ENCODE measurements at regions not wholly inside any gene's neighbourhood (a gene's known extent, or its start where the extent isn't known, plus 50 kb on each side); places are given as distances from the start of the nearest gene placed in this dataset.

DNA sequence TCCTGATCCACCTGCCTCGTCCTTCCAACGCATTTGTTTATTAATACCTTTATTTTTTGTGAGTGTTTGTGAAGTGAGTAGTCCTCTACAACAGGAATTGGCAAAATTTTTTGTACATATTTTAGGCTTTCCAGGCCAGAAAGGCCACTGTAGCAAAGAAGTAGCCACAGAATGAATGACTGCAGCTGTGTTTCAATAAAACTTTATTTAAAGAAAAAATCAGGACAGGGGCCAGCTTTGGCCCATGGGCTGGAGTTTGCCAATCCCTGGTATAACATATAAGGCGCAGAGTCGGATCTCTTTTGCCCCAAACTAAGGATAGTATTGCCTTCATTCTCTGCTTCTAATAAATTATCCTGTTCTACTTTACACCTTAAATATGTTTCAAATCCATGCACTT is 198.0 kb upstream of the COX10 start:
- no peak for DNase-seq (ENCODE audit: low read depth)
- H3K4me3 ChIP-seq (ENCODE audit: low read depth, low read length) = no peak overlapping the region
- TF ChIP-seq, protein P1, sequence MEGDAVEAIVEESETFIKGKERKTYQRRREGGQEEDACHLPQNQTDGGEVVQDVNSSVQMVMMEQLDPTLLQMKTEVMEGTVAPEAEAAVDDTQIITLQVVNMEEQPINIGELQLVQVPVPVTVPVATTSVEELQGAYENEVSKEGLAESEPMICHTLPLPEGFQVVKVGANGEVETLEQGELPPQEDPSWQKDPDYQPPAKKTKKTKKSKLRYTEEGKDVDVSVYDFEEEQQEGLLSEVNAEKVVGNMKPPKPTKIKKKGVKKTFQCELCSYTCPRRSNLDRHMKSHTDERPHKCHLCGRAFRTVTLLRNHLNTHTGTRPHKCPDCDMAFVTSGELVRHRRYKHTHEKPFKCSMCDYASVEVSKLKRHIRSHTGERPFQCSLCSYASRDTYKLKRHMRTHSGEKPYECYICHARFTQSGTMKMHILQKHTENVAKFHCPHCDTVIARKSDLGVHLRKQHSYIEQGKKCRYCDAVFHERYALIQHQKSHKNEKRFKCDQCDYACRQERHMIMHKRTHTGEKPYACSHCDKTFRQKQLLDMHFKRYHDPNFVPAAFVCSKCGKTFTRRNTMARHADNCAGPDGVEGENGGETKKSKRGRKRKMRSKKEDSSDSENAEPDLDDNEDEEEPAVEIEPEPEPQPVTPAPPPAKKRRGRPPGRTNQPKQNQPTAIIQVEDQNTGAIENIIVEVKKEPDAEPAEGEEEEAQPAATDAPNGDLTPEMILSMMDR (conservative IDR thresholded peaks at IDR 0.05; ENCODE audit: low read depth, low read length) = no peak

DNA sequence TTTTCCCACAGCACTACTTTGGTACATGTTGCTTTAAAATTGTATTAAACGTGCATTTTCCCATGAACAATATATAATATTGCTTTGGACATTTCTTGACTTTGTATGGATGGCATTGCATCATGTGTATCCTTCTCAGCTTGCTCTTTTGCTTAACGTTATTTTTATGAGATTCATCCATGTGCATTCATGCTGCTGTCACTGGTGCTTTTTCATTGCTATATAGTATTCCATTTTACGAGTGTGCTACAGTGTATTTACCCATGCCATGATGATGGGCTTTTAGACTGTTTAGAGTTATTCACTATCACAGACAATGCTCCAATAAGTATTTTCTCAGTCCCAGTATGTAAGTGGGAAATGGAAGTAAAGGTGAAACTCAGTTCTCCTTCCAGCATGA is 195.2 kb upstream of the COX10 start:
- TF ChIP-seq, protein P1 (conservative IDR thresholded peaks at IDR 0.05; ENCODE audit: low read depth, low read length) = no peak
- H3K4me3 ChIP-seq (ENCODE audit: low read depth, low read length) = no peak overlapping the region
- no peak for DNase-seq (ENCODE audit: low read depth)

DNA sequence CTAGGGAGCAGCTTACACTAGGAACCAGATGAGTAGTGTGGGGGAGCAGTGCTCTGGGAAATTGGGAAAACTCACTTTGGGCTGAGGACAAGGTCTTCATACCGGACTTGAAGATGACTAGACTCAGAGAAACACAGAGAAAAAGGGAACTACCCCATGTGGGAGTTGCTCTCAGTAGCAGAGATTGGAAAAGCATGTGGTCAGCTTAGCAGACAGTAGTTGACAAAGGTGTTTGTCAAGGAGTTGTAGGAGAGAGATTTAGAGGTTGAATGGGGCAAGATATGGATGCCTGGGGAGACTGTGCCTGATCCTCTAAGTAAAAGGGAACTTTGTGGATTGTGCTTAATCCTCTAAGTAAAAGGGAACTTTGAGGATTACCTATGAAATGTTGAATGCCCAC is 194.5 kb upstream of the COX10 start:
- TF ChIP-seq, protein P1 (conservative IDR thresholded peaks at IDR 0.05; ENCODE audit: low read depth, low read length) = no peak
- H3K4me3 ChIP-seq (ENCODE audit: low read depth, low read length) = no peak overlapping the region
- no peak for DNase-seq (ENCODE audit: low read depth)

DNA sequence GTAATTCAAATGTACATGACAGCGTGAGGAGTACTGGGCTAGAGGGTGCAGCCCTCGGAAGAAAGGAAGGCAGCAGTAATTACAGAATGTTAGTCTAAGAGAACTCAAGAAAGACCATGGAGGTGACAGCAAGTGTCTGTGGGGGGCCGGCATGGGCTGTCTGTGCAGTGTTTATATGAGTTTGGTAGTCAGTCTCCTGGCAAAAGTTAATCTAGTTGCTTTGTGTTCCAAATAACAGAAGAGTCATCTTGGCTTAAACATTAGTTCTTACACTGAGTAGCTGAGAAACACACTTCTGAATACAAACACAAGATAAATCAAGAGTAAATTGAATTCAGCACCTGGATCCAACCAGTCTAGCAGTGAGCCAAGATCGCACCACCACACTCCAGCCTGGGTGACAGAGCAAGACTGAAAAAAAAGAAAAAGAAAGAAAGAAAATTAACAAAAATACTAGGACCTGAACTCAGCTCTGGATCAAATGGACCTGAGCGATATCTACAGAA is 189.3 kb upstream of the COX10 start:
- no peak overlapping the region for H3K4me3 ChIP-seq (ENCODE audit: low read depth, low read length)
- TF ChIP-seq, protein P1 (conservative IDR thresholded peaks at IDR 0.05; ENCODE audit: low read depth, low read length) = no peak
- no peak for DNase-seq (ENCODE audit: low read depth)

DNA sequence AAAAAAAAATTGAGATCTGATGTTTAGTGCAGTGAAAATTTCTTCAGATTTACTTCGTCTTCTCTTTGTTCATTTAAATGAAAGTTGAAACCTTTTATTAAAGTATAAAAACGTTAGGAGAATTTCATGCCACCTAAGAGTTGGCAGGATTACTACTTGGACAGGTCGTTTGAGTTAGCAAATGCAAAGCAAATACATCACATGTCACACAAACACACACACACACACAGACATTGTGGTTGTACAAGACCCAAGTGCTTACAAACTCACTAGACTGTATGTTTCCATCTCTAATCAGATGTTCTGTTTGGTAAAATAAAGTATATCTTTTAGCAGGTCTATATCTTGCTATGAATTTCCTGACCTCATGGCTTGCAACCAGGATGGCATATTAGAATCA is 185.6 kb upstream of the COX10 start:
- H3K4me3 ChIP-seq (ENCODE audit: low read depth, low read length) = no peak overlapping the region
- TF ChIP-seq, protein P1 (conservative IDR thresholded peaks at IDR 0.05; ENCODE audit: low read depth, low read length) = no peak
- DNase-seq (ENCODE audit: low read depth) = no peak

DNA sequence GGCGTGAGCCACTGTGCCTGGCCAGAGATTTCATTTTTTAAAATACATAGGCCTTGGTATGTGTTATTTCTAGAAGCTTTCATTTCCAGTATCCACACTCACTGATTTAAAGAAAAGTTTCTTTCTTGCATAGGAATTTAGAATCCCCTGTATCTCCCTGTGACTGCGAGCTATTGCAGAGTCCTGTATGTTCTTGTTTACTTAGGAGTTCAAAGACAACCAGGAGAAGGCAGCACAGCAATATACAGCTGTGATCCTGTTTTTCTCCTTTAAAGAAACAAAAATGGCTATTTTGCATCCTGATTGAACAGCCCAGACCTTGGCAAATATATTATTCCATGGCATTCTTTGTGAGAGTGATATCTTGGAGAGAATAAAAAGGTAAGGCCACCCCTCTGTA is 185.0 kb upstream of the COX10 start:
- H3K4me3 ChIP-seq (ENCODE audit: low read depth, low read length) = no peak overlapping the region
- no peak for DNase-seq (ENCODE audit: low read depth)
- TF ChIP-seq, protein P1 (conservative IDR thresholded peaks at IDR 0.05; ENCODE audit: low read depth, low read length) = no peak

DNA sequence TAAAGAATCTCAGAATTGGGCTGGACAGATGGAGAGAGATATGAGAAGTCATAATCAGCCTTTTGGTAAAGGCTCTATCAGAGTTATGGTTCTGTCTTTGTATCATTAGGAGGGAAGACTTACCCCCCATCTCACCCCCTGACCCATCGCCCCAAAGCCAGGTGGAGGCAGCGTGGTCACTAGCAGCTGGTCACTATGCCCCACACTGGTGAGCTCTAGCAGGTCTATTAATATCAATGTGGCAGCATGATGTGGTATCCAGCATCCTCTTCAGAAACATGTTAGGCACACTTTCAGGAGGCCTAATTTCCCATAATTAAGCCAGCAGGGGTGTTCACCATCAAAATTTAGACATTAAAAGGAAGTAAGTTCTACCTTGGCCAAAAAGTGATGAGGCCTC is 183.8 kb upstream of the COX10 start:
- DNase-seq (ENCODE audit: low read depth) = no peak
- no peak overlapping the region for H3K4me3 ChIP-seq (ENCODE audit: low read depth, low read length)
- TF ChIP-seq, protein P1 (conservative IDR thresholded peaks at IDR 0.05; ENCODE audit: low read depth, low read length) = no peak

Data from choroid plexus epithelial cell (primary cell).